NCI-H128 (cell line): ENCODE measurements at regions not wholly inside any gene's neighbourhood (a gene's known extent, or its start where the extent isn't known, plus 50 kb on each side); places are given as distances from the start of the nearest gene placed in this dataset.
"Not testable (repeated sequence)": the region's sequence is repeated elsewhere in the genome, so short reads cannot be mapped to it uniquely, and the experiment has no call there.

Source experiments
- DNase-seq: peaks from one replicate; lab custom pipeline; 2025; ENCODE audit not compliant: unreplicated experiment; lab: John Stamatoyannopoulos, UW

GRCh38 chr3:106071306-106071705 is 202.5 kb upstream of the CBLB start:
- no peak for DNase-seq

GRCh38 chr3:106072596-106072995 is 203.8 kb upstream of the CBLB start:
- not testable (repeated sequence) for DNase-seq

GRCh38 chr3:106073806-106074205 is 205.0 kb upstream of the CBLB start:
- DNase-seq, result not testable (repeated sequence)

- not testable (repeated sequence) for DNase-seq
These were observed 206.9 kb upstream of the CBLB start for GRCh38 chr3:106075731-106076130.

- no peak for DNase-seq
These were observed 209.8 kb upstream of the CBLB start for GRCh38 chr3:106078635-106079034.

GRCh38 chr3:106082616-106083015 is 213.8 kb upstream of the CBLB start:
- DNase-seq, result no peak

- DNase-seq, result no peak
These were observed 214.4 kb upstream of the CBLB start for GRCh38 chr3:106083207-106083606.

GRCh38 chr3:106083854-106084253 is 215.0 kb upstream of the CBLB start:
- no peak for DNase-seq

GRCh38 chr3:106086038-106086437 is 217.2 kb upstream of the CBLB start:
- no peak for DNase-seq

GRCh38 chr3:106086636-106087035 is 217.8 kb upstream of the CBLB start:
- no peak for DNase-seq

GRCh38 chr3:106088304-106088703 is 219.5 kb upstream of the CBLB start:
- DNase-seq, result no peak

GRCh38 chr3:106088899-106089298 is 220.1 kb upstream of the CBLB start:
- no peak for DNase-seq

- no peak for DNase-seq
These were observed 221.0 kb upstream of the CBLB start for GRCh38 chr3:106089806-106090205.

GRCh38 chr3:106092792-106093191 is 224.0 kb upstream of the CBLB start:
- no peak for DNase-seq

- no peak for DNase-seq
These were observed 224.8 kb upstream of the CBLB start for GRCh38 chr3:106093616-106094015.

- no peak for DNase-seq
These were observed 229.1 kb upstream of the CBLB start for GRCh38 chr3:106097817-106098435.

- DNase-seq, result no peak
These were observed 234.6 kb upstream of the CBLB start for GRCh38 chr3:106103383-106103782.

- no peak for DNase-seq
These were observed 235.3 kb upstream of the CBLB start for GRCh38 chr3:106104078-106104477.

- DNase-seq, result no peak
These were observed 240.1 kb upstream of the CBLB start for GRCh38 chr3:106108925-106109324.

GRCh38 chr3:106112561-106112960 is 243.7 kb upstream of the CBLB start:
- not testable (repeated sequence) for DNase-seq

GRCh38 chr3:106113747-106114146 is 244.9 kb upstream of the CBLB start:
- DNase-seq, result no peak

GRCh38 chr3:106114220-106114619 is 245.4 kb upstream of the CBLB start:
- no peak for DNase-seq

- DNase-seq, result no peak
These were observed 246.0 kb upstream of the CBLB start for GRCh38 chr3:106114848-106115247.
